H1 (cell line): ENCODE measurements at regions not wholly inside any gene's neighbourhood (a gene's known extent, or its start where the extent isn't known, plus 50 kb on each side); places are given as distances from the start of the nearest gene placed in this dataset.

Source experiments
- CEBPB ChIP-seq: IDR thresholded peaks from 2 replicates; pipeline ENCODE4 v1.6.1; 2012; ENCODE audit warnings: low read depth, low read length
- EZH2 ChIP-seq: fragments of 200-600 bp; sonication (generic); IDR thresholded peaks from 2 replicates; pipeline ENCODE4 v1.7.1; 2012; ENCODE audit warnings: low read depth, mild to moderate bottlenecking, moderate library complexity, low read length, inconsistent platforms; ENCODE audit not compliant: severe bottlenecking
- NANOG ChIP-seq: IDR thresholded peaks from 2 replicates; pipeline ENCODE4 v1.6.1; 2011; ENCODE audit warnings: low read length, low read depth, mild to moderate bottlenecking, inconsistent platforms; ENCODE audit not compliant: insufficient read depth, poor library complexity, severe bottlenecking
- NRF1 ChIP-seq: IDR thresholded peaks from 2 replicates; pipeline ENCODE4 v1.6.1; 2011; ENCODE audit warnings: mild to moderate bottlenecking, low read depth, low read length, improper control_type of control experiment
- SP4 ChIP-seq: IDR thresholded peaks from 2 replicates; pipeline ENCODE4 v1.6.1; 2012; ENCODE audit warnings: low read length, inconsistent platforms
- TF ChIP-seq, protein P1 (sequence below): fragments of 300-600 bp; sonication (generic); IDR thresholded peaks from 2 replicates; pipeline ENCODE4 v1.7.1; 2012; ENCODE audit warnings: low read length, moderate library complexity, mild to moderate bottlenecking, inconsistent platforms; ENCODE audit not compliant: insufficient replicate concordance

DNA sequence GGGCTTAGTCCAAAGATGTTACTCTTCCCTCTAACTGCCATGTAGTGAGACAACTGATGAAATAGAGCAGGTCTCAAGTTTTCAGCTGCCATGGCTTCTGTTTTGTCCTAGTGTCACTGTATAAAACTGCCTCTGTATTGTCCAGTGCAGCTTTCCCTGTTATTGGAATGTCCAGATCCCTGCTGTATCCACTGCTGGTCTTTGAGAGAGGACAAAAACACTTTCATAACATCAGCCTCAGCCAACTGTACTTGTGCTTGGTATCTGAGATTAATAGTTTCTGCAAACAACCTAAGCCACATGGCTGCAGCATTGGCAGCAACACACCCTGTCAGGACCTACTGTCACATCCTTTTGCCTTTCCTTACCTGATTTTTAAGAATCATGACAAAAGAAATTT, 480.2 kb downstream of the LPIN1 start (continued):
- TF ChIP-seq, protein P1, sequence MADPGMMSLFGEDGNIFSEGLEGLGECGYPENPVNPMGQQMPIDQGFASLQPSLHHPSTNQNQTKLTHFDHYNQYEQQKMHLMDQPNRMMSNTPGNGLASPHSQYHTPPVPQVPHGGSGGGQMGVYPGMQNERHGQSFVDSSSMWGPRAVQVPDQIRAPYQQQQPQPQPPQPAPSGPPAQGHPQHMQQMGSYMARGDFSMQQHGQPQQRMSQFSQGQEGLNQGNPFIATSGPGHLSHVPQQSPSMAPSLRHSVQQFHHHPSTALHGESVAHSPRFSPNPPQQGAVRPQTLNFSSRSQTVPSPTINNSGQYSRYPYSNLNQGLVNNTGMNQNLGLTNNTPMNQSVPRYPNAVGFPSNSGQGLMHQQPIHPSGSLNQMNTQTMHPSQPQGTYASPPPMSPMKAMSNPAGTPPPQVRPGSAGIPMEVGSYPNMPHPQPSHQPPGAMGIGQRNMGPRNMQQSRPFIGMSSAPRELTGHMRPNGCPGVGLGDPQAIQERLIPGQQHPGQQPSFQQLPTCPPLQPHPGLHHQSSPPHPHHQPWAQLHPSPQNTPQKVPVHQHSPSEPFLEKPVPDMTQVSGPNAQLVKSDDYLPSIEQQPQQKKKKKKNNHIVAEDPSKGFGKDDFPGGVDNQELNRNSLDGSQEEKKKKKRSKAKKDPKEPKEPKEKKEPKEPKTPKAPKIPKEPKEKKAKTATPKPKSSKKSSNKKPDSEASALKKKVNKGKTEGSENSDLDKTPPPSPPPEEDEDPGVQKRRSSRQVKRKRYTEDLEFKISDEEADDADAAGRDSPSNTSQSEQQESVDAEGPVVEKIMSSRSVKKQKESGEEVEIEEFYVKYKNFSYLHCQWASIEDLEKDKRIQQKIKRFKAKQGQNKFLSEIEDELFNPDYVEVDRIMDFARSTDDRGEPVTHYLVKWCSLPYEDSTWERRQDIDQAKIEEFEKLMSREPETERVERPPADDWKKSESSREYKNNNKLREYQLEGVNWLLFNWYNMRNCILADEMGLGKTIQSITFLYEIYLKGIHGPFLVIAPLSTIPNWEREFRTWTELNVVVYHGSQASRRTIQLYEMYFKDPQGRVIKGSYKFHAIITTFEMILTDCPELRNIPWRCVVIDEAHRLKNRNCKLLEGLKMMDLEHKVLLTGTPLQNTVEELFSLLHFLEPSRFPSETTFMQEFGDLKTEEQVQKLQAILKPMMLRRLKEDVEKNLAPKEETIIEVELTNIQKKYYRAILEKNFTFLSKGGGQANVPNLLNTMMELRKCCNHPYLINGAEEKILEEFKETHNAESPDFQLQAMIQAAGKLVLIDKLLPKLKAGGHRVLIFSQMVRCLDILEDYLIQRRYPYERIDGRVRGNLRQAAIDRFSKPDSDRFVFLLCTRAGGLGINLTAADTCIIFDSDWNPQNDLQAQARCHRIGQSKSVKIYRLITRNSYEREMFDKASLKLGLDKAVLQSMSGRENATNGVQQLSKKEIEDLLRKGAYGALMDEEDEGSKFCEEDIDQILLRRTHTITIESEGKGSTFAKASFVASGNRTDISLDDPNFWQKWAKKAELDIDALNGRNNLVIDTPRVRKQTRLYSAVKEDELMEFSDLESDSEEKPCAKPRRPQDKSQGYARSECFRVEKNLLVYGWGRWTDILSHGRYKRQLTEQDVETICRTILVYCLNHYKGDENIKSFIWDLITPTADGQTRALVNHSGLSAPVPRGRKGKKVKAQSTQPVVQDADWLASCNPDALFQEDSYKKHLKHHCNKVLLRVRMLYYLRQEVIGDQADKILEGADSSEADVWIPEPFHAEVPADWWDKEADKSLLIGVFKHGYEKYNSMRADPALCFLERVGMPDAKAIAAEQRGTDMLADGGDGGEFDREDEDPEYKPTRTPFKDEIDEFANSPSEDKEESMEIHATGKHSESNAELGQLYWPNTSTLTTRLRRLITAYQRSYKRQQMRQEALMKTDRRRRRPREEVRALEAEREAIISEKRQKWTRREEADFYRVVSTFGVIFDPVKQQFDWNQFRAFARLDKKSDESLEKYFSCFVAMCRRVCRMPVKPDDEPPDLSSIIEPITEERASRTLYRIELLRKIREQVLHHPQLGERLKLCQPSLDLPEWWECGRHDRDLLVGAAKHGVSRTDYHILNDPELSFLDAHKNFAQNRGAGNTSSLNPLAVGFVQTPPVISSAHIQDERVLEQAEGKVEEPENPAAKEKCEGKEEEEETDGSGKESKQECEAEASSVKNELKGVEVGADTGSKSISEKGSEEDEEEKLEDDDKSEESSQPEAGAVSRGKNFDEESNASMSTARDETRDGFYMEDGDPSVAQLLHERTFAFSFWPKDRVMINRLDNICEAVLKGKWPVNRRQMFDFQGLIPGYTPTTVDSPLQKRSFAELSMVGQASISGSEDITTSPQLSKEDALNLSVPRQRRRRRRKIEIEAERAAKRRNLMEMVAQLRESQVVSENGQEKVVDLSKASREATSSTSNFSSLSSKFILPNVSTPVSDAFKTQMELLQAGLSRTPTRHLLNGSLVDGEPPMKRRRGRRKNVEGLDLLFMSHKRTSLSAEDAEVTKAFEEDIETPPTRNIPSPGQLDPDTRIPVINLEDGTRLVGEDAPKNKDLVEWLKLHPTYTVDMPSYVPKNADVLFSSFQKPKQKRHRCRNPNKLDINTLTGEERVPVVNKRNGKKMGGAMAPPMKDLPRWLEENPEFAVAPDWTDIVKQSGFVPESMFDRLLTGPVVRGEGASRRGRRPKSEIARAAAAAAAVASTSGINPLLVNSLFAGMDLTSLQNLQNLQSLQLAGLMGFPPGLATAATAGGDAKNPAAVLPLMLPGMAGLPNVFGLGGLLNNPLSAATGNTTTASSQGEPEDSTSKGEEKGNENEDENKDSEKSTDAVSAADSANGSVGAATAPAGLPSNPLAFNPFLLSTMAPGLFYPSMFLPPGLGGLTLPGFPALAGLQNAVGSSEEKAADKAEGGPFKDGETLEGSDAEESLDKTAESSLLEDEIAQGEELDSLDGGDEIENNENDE = no peak
- TF ChIP-seq SP4 = no peak
- no peak for TF ChIP-seq EZH2
- no peak for TF ChIP-seq CEBPB
- TF ChIP-seq NRF1 = no peak
- TF ChIP-seq NANOG = no peak
